ENCODE measurements at regions not wholly inside any gene's neighbourhood (a gene's known extent, or its start where the extent isn't known, plus 50 kb on each side); places are given as distances from the start of the nearest gene placed in this dataset.

DNA sequence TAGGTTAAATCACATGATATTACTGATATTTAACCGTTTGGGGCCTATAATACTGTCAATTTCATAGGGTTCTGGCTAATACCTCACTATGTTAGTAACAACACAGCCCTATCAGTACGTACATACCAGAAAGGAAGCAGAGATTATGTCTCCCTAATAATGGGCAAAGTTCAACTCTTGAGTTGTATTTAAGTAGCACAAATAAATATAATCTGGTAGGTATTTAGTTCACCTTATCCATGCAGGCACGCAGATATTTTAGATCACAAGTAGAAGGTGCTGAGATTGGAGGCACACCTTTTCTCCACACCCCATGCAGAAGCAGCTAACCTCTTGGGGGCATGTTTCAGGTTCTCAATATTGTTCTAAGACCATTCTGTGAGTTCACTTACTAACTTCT is 118.9 kb downstream of the IRS1 start:
- Mint-ChIP-seq H3K4me3 (no peak overlapping the region), H3K27me3 (peaks cover 2% of the 10 kb centered on the region), H3K4me1 (peaks cover 2% of the 10 kb centered on the region), H3K27ac (no peak overlapping the region), H3K36me3 (ENCODE audit: low read depth) (no peaks in the 10 kb centered on the region)
- no peak for DNase-seq
- no peak for ATAC-seq
- H3K9me3 ChIP-seq (ENCODE audit: control insufficient read depth, low read length, poor library complexity, severe bottlenecking), result no peaks in the 10 kb centered on the region

DNA sequence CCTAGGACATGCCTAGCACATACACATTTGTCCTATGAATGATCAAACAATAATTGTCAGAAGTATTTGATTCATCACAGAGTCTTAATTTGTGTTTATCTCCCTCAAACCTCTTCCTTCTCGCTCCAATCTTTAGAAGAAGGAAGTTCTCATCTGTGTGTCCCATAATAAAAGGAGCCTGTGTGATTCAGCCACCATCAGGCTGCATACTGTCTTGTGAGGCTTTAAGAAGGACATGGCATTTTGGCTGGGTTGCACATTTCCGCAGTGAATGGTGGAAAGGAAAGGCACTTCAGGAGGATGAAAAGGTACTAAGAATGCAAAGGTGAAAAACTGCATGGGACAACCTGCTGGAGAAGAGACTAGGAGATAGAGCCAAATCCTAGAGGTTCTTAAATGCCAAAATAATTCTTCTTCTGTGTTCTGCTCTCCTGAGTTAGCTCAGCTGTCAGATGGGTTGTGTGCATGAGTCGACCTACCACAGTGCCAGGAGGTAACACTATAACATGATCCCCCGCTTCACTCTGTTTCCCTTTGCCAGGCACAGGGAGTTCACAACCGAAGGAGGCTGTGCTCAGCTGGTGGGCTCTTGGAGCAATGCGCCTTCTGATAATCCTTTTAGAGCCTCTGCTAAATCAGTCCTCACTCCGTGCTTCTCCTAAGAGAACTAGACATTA is 120.1 kb downstream of the IRS1 start:
- Mint-ChIP-seq H3K27me3 (peaks cover 8% of the 10 kb centered on the region), H3K4me3 (no peak overlapping the region), H3K4me1 (peaks cover 2% of the 10 kb centered on the region), H3K36me3 (ENCODE audit: low read depth) (no peaks in the 10 kb centered on the region), H3K27ac (no peak overlapping the region)
- no peak for DNase-seq
- H3K9me3 ChIP-seq (ENCODE audit: control insufficient read depth, low read length, poor library complexity, severe bottlenecking), result no peaks in the 10 kb centered on the region
- no peak for ATAC-seq

- no peak overlapping the region for H3K4me3 Mint-ChIP-seq
- DNase-seq (no peak), ATAC-seq (no peak)
- H3K9me3 ChIP-seq (ENCODE audit: control insufficient read depth, low read length, poor library complexity, severe bottlenecking), result no peaks in the 10 kb centered on the region
- peaks cover 2% of the 10 kb centered on the region for H3K4me1 Mint-ChIP-seq
- H3K27ac Mint-ChIP-seq, result no peak overlapping the region
- peaks cover 16% of the 10 kb centered on the region for H3K27me3 Mint-ChIP-seq
- no peaks in the 10 kb centered on the region for H3K36me3 Mint-ChIP-seq (ENCODE audit: low read depth)
Observed at GRCh38 chr2:226678422-226678821, 121.2 kb downstream of the IRS1 start.

- H3K9me3 ChIP-seq (ENCODE audit: control insufficient read depth, low read length, poor library complexity, severe bottlenecking), result no peaks in the 10 kb centered on the region
- Mint-ChIP-seq H3K4me1 (peaks cover 7% of the 10 kb centered on the region), H3K27me3 (peaks cover 18% of the 10 kb centered on the region), H3K36me3 (ENCODE audit: low read depth) (no peaks in the 10 kb centered on the region), H3K4me3 (no peak overlapping the region), H3K27ac (no peak overlapping the region)
- ATAC-seq (no peak), DNase-seq (no peak)
Observed at GRCh38 chr2:226677080-226677479, 122.5 kb downstream of the IRS1 start.

DNA sequence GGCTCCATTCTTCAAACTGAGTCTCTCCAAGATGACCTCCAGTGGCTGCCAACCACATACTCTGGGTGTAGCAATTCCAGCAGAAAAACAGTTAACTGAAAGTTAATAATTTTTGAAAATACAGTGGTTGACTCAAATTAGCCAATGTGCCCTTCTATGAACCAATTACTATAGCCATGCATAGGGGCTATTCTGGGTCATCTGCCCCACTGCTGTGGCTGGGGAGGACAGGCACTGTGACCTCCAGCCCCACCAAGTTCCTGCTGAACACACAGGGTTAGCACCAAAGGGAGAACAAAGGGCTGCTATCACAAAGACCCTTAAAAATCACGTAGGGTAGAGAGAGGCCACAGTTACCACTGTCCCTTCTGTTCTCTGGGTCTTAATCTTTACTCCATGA is 123.0 kb downstream of the IRS1 start:
- no peak for ATAC-seq
- H3K27ac Mint-ChIP-seq, result no peak overlapping the region
- no peaks in the 10 kb centered on the region for H3K36me3 Mint-ChIP-seq (ENCODE audit: low read depth)
- DNase-seq, result no peak
- peaks cover 22% of the 10 kb centered on the region for H3K27me3 Mint-ChIP-seq
- H3K4me3 Mint-ChIP-seq, result no peak overlapping the region
- H3K4me1 Mint-ChIP-seq, result peaks cover 9% of the 10 kb centered on the region
- H3K9me3 ChIP-seq (ENCODE audit: control insufficient read depth, low read length, poor library complexity, severe bottlenecking), result no peaks in the 10 kb centered on the region

DNA sequence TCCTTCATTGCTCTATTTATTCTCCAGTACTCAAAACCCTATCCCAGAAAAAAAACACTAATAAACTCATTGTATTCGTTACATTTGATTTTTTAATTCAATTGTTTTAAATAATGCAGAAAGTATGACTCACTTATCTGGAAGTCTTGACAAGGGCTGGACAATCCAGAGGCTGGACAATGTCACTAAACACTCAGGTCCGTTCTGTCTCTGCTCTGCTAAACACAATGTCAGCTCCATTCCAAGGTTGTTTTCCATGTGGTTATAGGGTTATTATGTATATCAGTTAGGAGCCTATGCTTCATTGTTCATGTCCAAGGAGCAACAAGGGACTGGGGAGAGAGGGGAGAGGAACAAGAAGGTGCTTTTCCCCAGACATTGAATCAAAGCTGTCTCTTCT is 125.5 kb downstream of the IRS1 start:
- Mint-ChIP-seq H3K36me3 (ENCODE audit: low read depth) (no peaks in the 10 kb centered on the region), H3K4me3 (no peak overlapping the region), H3K27ac (no peak overlapping the region), H3K27me3 (peaks cover 44% of the 10 kb centered on the region), H3K4me1 (peaks cover 9% of the 10 kb centered on the region)
- ATAC-seq, result no peak
- no peak for DNase-seq
- no peaks in the 10 kb centered on the region for H3K9me3 ChIP-seq (ENCODE audit: control insufficient read depth, low read length, poor library complexity, severe bottlenecking)

GRCh38 chr2:226673314-226673723 is 126.3 kb downstream of the IRS1 start:
- Mint-ChIP-seq H3K27me3 (peaks cover 47% of the 10 kb centered on the region), H3K4me1 (peaks cover 9% of the 10 kb centered on the region), H3K36me3 (ENCODE audit: low read depth) (no peaks in the 10 kb centered on the region), H3K4me3 (no peak overlapping the region), H3K27ac (no peak overlapping the region)
- H3K9me3 ChIP-seq (ENCODE audit: control insufficient read depth, low read length, poor library complexity, severe bottlenecking), result no peaks in the 10 kb centered on the region
- DNase-seq (no peak), ATAC-seq (peak; percentile 46)

GRCh38 chr2:226671141-226671676 is 128.4 kb downstream of the IRS1 start:
- Mint-ChIP-seq H3K27ac (no peak overlapping the region), H3K4me1 (peaks cover 9% of the 10 kb centered on the region), H3K36me3 (ENCODE audit: low read depth) (no peaks in the 10 kb centered on the region), H3K27me3 (peaks cover 47% of the 10 kb centered on the region), H3K4me3 (no peak overlapping the region)
- no peak for ATAC-seq
- no peak for DNase-seq
- H3K9me3 ChIP-seq (ENCODE audit: control insufficient read depth, low read length, poor library complexity, severe bottlenecking), result no peaks in the 10 kb centered on the region

GRCh38 chr2:226669905-226670304 is 129.7 kb downstream of the IRS1 start:
- H3K4me3 Mint-ChIP-seq, result no peak overlapping the region
- DNase-seq (no peak), ATAC-seq (no peak)
- H3K36me3 Mint-ChIP-seq (ENCODE audit: low read depth), result no peaks in the 10 kb centered on the region
- H3K9me3 ChIP-seq (ENCODE audit: control insufficient read depth, low read length, poor library complexity, severe bottlenecking), result no peaks in the 10 kb centered on the region
- H3K27ac Mint-ChIP-seq, result no peak overlapping the region
- peaks cover 43% of the 10 kb centered on the region for H3K27me3 Mint-ChIP-seq
- peaks cover 9% of the 10 kb centered on the region for H3K4me1 Mint-ChIP-seq

- ATAC-seq, result no peak
- H3K27ac Mint-ChIP-seq, result no peak overlapping the region
- no peaks in the 10 kb centered on the region for H3K36me3 Mint-ChIP-seq (ENCODE audit: low read depth)
- no peaks in the 10 kb centered on the region for H3K9me3 ChIP-seq (ENCODE audit: control insufficient read depth, low read length, poor library complexity, severe bottlenecking)
- H3K4me3 Mint-ChIP-seq, result no peak overlapping the region
- no peak for DNase-seq
- peaks cover 9% of the 10 kb centered on the region for H3K4me1 Mint-ChIP-seq
- H3K27me3 Mint-ChIP-seq, result peaks cover 37% of the 10 kb centered on the region
Observed at GRCh38 chr2:226669249-226669648, 130.4 kb downstream of the IRS1 start.

DNA sequence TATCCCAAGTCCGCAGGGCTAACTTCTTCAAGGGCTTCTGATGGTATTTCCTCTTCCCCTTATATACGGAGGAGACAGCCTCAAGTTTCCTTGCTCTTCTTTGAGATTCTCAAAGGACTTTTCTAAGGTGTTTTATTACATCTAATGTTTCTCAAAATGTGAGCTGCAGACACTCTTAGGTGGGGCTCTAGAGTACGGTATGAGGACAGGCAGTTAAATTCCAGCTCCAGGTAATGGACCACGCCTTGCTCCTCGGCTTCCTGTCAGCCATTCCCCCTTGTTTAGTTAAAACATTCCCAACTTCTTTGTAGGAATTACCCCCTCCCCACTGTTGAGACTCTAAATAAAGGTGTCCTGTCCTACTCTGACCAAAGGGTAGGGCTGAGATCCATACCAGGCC is 131.9 kb downstream of the IRS1 start:
- Mint-ChIP-seq H3K4me1 (peaks cover 2% of the 10 kb centered on the region), H3K36me3 (ENCODE audit: low read depth) (peaks cover 3% of the 10 kb centered on the region), H3K4me3 (no peak overlapping the region), H3K27ac (no peak overlapping the region), H3K27me3 (peaks cover 31% of the 10 kb centered on the region)
- ATAC-seq (no peak), DNase-seq (no peak)
- no peaks in the 10 kb centered on the region for H3K9me3 ChIP-seq (ENCODE audit: control insufficient read depth, low read length, poor library complexity, severe bottlenecking)

DNA sequence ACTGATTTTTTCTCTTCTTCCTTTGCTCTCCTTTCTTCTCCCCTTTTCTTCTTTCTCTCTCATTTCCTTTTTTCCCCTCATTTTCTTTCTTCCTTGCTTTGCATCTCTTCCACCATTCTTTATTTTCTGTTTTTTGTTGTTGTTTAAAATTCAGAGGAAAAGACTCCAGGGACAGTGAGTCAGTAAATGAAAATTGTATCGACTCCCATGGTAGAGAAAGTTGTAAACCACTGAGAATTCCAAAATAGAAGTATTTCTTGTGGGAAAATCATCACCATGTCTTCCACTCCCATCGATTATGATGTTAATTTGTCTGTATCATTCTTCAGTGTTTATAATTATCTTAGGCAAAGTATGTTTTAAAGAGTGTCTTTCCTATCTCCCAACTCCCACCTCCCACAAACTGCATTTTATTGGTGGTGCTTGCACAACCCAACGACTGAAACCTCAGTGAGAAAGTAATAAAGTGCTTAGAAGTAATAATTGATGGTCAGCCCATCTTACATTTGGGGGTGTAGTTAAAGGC is 134.3 kb downstream of the IRS1 start:
- DNase-seq (no peak), ATAC-seq (no peak)
- Mint-ChIP-seq H3K4me3 (no peak overlapping the region), H3K36me3 (ENCODE audit: low read depth) (peaks cover 6% of the 10 kb centered on the region), H3K27me3 (peaks cover 28% of the 10 kb centered on the region), H3K4me1 (no peaks in the 10 kb centered on the region), H3K27ac (no peak overlapping the region)
- H3K9me3 ChIP-seq (ENCODE audit: control insufficient read depth, low read length, poor library complexity, severe bottlenecking), result no peaks in the 10 kb centered on the region

DNA sequence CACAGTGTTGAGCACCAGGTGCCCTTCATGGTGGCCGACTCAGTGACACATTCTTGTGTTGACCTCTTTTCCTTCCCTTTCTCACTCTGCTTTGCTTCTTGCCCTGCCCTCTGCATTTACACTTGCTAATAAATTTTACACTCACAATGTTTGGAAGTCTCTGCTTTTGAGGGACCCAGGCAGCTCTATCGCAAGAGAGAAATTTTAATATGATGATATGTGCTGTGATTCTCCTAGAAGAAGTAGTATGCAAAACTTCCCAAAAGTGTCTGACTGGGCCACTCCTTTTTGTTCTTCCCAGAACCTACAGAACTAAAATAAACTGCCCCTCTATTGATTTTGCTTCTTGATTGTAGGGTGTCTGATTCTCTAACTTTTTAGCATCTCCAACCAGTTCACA is 135.0 kb downstream of the IRS1 start:
- no peaks in the 10 kb centered on the region for H3K4me1 Mint-ChIP-seq
- no peaks in the 10 kb centered on the region for H3K9me3 ChIP-seq (ENCODE audit: control insufficient read depth, low read length, poor library complexity, severe bottlenecking)
- no peak overlapping the region for H3K4me3 Mint-ChIP-seq
- H3K36me3 Mint-ChIP-seq (ENCODE audit: low read depth), result peaks cover 6% of the 10 kb centered on the region
- H3K27ac Mint-ChIP-seq, result no peak overlapping the region
- peaks cover 20% of the 10 kb centered on the region for H3K27me3 Mint-ChIP-seq
- ATAC-seq, result no peak
- DNase-seq, result no peak

DNA sequence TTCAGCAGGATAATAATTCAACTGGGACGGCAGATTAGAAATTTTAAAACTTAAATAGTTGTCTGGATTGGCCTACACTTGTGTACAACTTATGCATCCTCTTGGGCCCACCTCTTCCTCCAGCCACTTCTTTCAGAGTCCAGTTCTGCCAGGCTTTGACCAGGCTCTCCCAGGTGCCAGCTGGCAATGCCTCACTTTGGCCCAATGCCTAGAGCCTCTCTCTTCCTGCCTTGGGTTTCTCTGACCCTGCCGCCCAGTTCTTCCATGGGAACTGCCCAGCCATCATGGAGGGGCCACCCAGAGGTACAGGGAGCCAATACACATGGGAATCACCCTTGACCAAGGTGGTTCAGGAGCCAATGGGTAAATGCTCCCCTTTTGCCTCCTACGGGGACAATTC is 135.5 kb downstream of the IRS1 start:
- ATAC-seq (no peak), DNase-seq (no peak)
- Mint-ChIP-seq H3K27ac (no peak overlapping the region), H3K27me3 (peaks cover 15% of the 10 kb centered on the region), H3K4me1 (no peaks in the 10 kb centered on the region), H3K36me3 (ENCODE audit: low read depth) (peaks cover 6% of the 10 kb centered on the region), H3K4me3 (no peak overlapping the region)
- H3K9me3 ChIP-seq (ENCODE audit: control insufficient read depth, low read length, poor library complexity, severe bottlenecking), result no peaks in the 10 kb centered on the region
